ENCODE measurements at regions not wholly inside any gene's neighbourhood (a gene's known extent, or its start where the extent isn't known, plus 50 kb on each side); places are given as distances from the start of the nearest gene placed in this dataset.
"Not testable (repeated sequence)": the region's sequence is repeated elsewhere in the genome, so short reads cannot be mapped to it uniquely, and the experiment has no call there.

DNA sequence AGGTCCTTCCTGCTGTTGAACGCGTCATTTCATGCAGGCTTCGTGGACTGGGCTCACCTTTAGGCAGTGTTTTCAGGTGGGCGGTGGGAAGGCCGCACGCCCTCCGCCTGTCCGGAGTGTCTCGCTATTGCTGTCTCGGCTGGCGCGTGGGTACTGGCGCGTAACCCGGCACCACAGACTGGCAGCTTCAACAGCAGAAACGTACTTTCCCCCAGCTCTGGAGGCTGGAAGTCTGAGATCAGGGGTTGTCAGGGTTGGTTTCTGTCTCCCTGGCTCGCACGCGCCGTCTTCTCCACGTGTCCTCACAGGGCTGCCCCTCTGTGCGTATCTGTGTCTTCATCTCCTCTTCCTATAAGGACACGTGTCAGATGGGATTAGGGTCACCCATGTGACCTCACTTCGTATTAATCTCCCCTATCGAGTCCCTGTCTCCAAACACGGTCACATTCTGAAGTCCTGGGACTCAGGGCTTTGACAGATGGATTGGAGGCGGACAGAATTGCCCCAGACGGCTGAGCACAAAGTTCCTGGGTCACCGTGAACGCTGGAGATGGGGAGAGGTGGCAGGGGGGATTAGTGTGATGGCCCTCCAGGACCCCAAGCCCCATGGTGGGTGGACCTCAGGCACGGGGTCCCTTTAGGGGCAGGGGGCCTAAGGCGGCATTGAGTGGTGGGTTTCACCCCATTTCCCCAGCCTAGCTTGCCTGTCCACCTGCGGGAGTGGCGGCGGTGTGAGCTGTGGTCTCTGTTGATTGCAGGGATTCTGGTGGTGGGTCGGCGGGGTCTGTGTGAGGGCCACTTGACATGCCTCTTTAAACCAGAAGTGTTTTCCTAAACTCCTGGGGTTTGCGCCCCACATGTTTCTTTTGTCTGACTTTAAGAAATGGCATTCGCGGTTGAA is 83.4 kb upstream of the LRPAP1 start:
- no peak for DNase-seq (ENCODE audit: insufficient read length, low spot score)
- FAIRE-seq: no peak
- TF ChIP-seq TAF1 (IDR thresholded peaks at IDR 0.05; ENCODE audit: low read depth, low read length) (no peak), POLR2AphosphoS5 (IDR thresholded peaks at IDR 0.05; ENCODE audit: low read depth, low read length) (no peak), SPI1 (IDR thresholded peaks at IDR 0.05; ENCODE audit: low read depth, low read length) (no peak), POU2F2 (IDR thresholded peaks at IDR 0.05; ENCODE audit: low read depth, low read length) (no peak), PAX5 (IDR thresholded peaks at IDR 0.05; ENCODE audit: insufficient read depth, low read length, severe bottlenecking) (no peak), POLR2A (IDR thresholded peaks at IDR 0.05; ENCODE audit: low read depth, low read length) (no peak)

- DNase-seq (ENCODE audit: insufficient read length, low spot score) (no peak), FAIRE-seq (no peak)
- no peak for TF ChIP-seq POU2F2 (IDR thresholded peaks at IDR 0.05; ENCODE audit: low read depth, low read length)
- TF ChIP-seq POLR2A (IDR thresholded peaks at IDR 0.05; ENCODE audit: low read depth, low read length): no peak
- no peak for TF ChIP-seq POLR2AphosphoS5 (IDR thresholded peaks at IDR 0.05; ENCODE audit: low read depth, low read length)
- TF ChIP-seq TAF1 (IDR thresholded peaks at IDR 0.05; ENCODE audit: low read depth, low read length): no peak
- TF ChIP-seq SPI1 (IDR thresholded peaks at IDR 0.05; ENCODE audit: low read depth, low read length): no peak
- TF ChIP-seq PAX5 (IDR thresholded peaks at IDR 0.05; ENCODE audit: insufficient read depth, low read length, severe bottlenecking): no peak
These were observed 82.4 kb upstream of the LRPAP1 start for GRCh38 chr4:3614731-3614980.

GRCh38 chr4:3613967-3614730 is 81.9 kb upstream of the LRPAP1 start:
- no peak for DNase-seq (ENCODE audit: insufficient read length, low spot score)
- TF ChIP-seq POLR2AphosphoS5 (IDR thresholded peaks at IDR 0.05; ENCODE audit: low read depth, low read length) (no peak), PAX5 (IDR thresholded peaks at IDR 0.05; ENCODE audit: insufficient read depth, low read length, severe bottlenecking) (no peak), SPI1 (IDR thresholded peaks at IDR 0.05; ENCODE audit: low read depth, low read length) (no peak), TAF1 (IDR thresholded peaks at IDR 0.05; ENCODE audit: low read depth, low read length) (no peak)
- no peak for FAIRE-seq

- TF ChIP-seq POLR2A (IDR thresholded peaks at IDR 0.05; ENCODE audit: low read depth, low read length): no peak
These were observed 80.7 kb upstream of the LRPAP1 start for GRCh38 chr4:3612934-3613333.

DNA sequence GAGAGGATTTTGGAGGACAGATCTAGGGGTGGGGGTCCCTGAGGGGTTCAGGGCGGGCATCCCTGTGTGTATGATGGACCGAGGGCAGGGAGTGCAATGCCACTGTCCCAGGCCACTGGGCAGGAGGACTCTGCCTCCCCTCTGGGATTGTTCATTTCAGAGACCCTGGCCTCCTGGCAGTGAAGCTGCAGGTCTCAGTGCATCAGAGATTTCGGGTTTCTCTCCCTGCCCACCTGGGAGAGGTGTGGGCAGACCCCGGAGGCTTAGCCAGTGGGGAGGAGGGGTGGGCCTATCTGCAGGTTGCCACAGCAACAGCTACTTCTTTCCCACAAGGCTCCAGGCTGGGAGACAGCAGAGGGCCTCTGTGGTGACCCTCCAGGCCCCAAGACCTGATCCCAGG is 80.1 kb upstream of the LRPAP1 start:
- TF ChIP-seq SPI1 (IDR thresholded peaks at IDR 0.05; ENCODE audit: low read depth, low read length) (no peak), TAF1 (IDR thresholded peaks at IDR 0.05; ENCODE audit: low read depth, low read length) (no peak), POLR2A (IDR thresholded peaks at IDR 0.05; ENCODE audit: low read depth, low read length) (no peak), POLR2AphosphoS5 (IDR thresholded peaks at IDR 0.05; ENCODE audit: low read depth, low read length) (no peak)
- FAIRE-seq (no peak), DNase-seq (ENCODE audit: insufficient read length, low spot score) (no peak)

More at GRCh38 chr4:3612934-3613333, 80.7 kb upstream of the LRPAP1 start:
- DNase-seq (ENCODE audit: insufficient read length, low spot score) (no peak), FAIRE-seq (peak; percentile 78)

DNA sequence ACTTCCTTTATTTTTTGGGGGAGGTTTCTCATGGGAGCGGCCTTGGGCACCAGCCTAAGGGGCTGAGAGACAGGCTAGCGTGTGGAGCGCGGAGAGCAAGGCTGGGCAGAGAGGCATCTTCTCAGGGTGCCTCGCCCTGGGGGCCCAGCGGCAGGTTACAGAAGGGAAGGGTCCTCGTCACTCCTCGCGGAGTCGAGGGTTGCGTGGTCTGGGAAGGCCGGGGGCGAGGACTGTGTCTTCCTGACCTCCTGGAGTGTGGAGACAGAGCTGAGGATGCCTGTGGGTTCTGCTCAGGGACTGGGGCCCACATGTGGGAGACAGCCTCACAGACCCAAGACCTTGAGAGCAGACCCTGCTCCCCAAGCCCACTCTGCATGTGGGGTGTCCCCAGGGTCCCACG is 79.6 kb upstream of the LRPAP1 start:
- DNase-seq (ENCODE audit: insufficient read length, low spot score) (no peak), FAIRE-seq (no peak)
- TF ChIP-seq PAX5 (IDR thresholded peaks at IDR 0.05; ENCODE audit: insufficient read depth, low read length, severe bottlenecking) (no peak), SPI1 (IDR thresholded peaks at IDR 0.05; ENCODE audit: low read depth, low read length) (no peak), POU2F2 (IDR thresholded peaks at IDR 0.05; ENCODE audit: low read depth, low read length) (no peak), POLR2AphosphoS5 (IDR thresholded peaks at IDR 0.05; ENCODE audit: low read depth, low read length) (no peak), POLR2A (IDR thresholded peaks at IDR 0.05; ENCODE audit: low read depth, low read length) (no peak), TAF1 (IDR thresholded peaks at IDR 0.05; ENCODE audit: low read depth, low read length) (no peak)

DNA sequence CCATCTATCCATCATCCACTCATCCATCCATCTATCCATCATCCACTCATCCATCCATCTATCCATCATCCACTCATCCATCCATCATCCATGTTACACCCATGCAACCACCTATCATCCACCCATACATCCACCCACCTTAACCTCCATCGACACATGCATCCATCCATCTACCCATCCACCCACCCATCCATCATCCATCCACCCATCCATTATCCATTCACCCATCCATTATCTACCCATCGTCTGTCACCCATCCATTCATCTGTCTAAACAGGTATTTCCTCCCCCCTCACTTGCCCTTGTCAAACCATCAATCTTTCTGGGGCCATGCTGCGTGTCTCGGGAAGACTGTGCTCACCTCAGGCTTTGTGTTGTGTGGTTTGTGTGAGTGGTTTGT is 78.6 kb upstream of the LRPAP1 start:
- FAIRE-seq; DNase-seq (ENCODE audit: insufficient read length, low spot score): not testable (repeated sequence)

DNA sequence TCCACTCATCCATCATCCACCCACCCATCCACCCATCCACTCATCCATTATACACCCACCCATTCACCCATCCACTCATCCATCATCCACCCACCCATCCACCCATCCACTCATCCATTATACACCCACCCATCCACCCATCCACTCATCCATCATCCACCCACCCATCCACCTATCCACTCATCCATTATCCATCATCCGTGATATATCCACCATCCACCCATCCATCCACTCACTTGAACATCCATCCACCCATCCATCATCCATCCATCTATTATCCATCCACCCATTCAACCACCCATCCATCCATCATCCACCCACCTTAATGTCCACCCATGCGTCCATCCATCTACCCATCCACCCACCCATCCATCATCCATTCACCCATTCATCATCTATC is 77.7 kb upstream of the LRPAP1 start:
- FAIRE-seq; DNase-seq (ENCODE audit: insufficient read length, low spot score): not testable (repeated sequence)

DNA sequence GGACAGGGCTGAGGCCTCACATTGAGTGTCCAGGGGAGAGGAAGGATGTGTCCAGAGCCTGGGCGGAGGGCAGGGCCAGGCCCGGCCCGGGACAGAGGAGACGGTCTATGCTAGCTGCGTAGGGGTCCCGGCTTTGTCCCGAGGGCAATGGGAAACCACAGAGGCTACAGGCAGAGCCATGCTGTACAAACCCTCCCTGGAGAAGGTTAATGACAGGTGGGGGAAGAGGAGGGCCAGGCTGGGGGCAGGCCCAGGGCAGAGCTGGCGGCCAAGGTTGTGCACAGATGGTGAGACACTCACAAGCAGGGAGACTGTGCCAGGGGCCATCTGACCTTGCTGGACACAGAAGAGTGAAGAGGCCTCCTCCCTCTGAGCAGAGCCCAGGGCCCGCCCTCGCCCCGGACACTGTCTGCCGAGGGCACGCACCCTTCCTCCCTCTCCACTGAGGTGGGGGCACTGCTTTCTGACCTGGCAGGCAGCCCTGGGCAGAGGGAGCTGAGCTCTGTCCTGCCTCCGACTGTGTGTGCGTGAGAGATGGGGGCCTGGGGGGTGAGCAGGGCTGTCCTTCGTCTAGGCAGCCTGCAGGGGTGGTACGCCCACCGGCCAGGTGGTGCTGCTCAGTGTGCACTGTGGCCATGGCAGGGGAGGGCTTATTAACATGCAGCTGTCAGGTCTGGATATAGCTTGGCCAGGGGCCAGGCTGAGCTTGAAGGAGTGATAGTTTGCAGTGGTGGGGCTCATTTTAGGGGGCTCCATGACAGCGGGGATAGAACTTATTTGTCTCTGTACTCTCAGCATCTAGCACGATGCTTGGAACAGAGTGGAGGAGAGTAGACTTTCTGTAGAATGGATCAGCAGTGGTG is 75.7 kb upstream of the LRPAP1 start:
- FAIRE-seq: no peak
- TF ChIP-seq POU2F2 (IDR thresholded peaks at IDR 0.05; ENCODE audit: low read depth, low read length): no peak
- TF ChIP-seq SPI1 (IDR thresholded peaks at IDR 0.05; ENCODE audit: low read depth, low read length): no peak
- TF ChIP-seq PAX5 (IDR thresholded peaks at IDR 0.05; ENCODE audit: insufficient read depth, low read length, severe bottlenecking): no peak
- TF ChIP-seq TAF1 (IDR thresholded peaks at IDR 0.05; ENCODE audit: low read depth, low read length): no peak
- TF ChIP-seq POLR2AphosphoS5 (IDR thresholded peaks at IDR 0.05; ENCODE audit: low read depth, low read length): no peak
- TF ChIP-seq POLR2A (IDR thresholded peaks at IDR 0.05; ENCODE audit: low read depth, low read length): no peak
- no peak for DNase-seq (ENCODE audit: insufficient read length, low spot score)

GRCh38 chr4:3606850-3607249 is 74.6 kb upstream of the LRPAP1 start:
- FAIRE-seq; DNase-seq (ENCODE audit: insufficient read length, low spot score): not testable (repeated sequence)

DNA sequence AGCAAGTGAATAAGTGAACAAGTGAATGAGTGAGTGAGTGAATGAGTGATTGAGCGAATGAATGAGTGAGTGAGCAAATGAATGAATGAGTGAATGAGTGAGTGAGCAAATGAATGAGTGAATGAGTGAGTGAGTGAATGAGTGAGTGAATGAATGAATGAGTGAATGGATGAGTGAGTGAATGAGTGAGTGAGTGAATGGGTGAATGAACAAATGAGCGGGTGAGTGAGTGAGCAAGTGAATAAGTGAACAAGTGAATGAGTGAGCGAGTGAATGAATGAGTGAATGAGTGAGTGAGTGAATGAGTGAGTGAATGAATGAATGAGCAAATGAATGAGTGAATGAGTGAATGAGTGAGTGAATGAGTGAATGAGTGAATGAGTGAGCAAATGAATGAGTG is 74.0 kb upstream of the LRPAP1 start:
- FAIRE-seq: peak; percentile 92
- not testable (repeated sequence) for DNase-seq (ENCODE audit: insufficient read length, low spot score)

All from GM12891 (cell line).